ENCODE measurements at regions not wholly inside any gene's neighbourhood (a gene's known extent, or its start where the extent isn't known, plus 50 kb on each side); places are given as distances from the start of the nearest gene placed in this dataset.

GRCh38 chr2:130251873-130252620 is 53.8 kb upstream of the TUBA3E start:
- Histone ChIP-seq H3K56ac (replicated peaks; ENCODE audit: insufficient read length, low read depth, low read length) (no peak overlapping the region), H3K79me1 (ENCODE audit: low read depth, low read length) (no peaks in the 10 kb centered on the region), H4K8ac (ENCODE audit: extremely low read depth, insufficient read depth, low read length) (peak overlapping the region; percentile 3; the same call in 1 of the 2 replicates), H3K23ac (ENCODE audit: insufficient read length) (no peak overlapping the region), H2BK5ac (ENCODE audit: low read depth, low read length) (no peak overlapping the region), H3K4me1 (replicated peaks in 1 of 4; ENCODE audit: control insufficient read depth in 3 of 4, insufficient read depth in 4 of 4, low read length in 3 of 4) (no peaks in the 10 kb centered on the region), H3K23me2 (ENCODE audit: low read depth, low read length) (no peaks in the 10 kb centered on the region), H4K91ac (replicated peaks; ENCODE audit: insufficient read length, low read length) (no peak overlapping the region), H2AK5ac (ENCODE audit: low read depth, low read length) (no peak overlapping the region), H2BK15ac (ENCODE audit: low read length) (no peak overlapping the region), H3K14ac (ENCODE audit: insufficient read length) (no peak overlapping the region), H3K79me2 (ENCODE audit: control insufficient read depth in 1 of 2, insufficient read depth in 2 of 2, low read length in 2 of 2) (no peaks in the 10 kb centered on the region), H2BK20ac (ENCODE audit: low read length) (no peak overlapping the region), H4K5ac (ENCODE audit: insufficient read length, low read depth, low read length) (no peak overlapping the region), H3K9ac (replicated peaks in 1 of 4; ENCODE audit: extremely low read depth in 1 of 4, low read depth in 3 of 4, low read length in 3 of 4) (no peak overlapping the region), H3K36me3 (ENCODE audit: control insufficient read depth in 2 of 4, insufficient read depth in 4 of 4, low read length in 3 of 4) (no peaks in the 10 kb centered on the region), H2AFZ (ENCODE audit: low read length) (no peak overlapping the region), H3K9me3 (ENCODE audit: insufficient read depth in 2 of 2, low read depth in 1 of 2, low read length in 1 of 2) (no peaks in the 10 kb centered on the region), H2BK12ac (ENCODE audit: low read depth, low read length) (no peak overlapping the region), H2BK120ac (replicated peaks; ENCODE audit: low read depth, low read length) (no peak overlapping the region), H4K20me1 (replicated peaks in 1 of 2; ENCODE audit: control insufficient read depth in 1 of 2, insufficient read depth in 2 of 2, low read length in 2 of 2) (no peaks in the 10 kb centered on the region), H3K27ac (ENCODE audit: low read depth, low read length) (no peak overlapping the region), H3K4ac (replicated peaks; ENCODE audit: insufficient read length, low read depth, low read length) (no peak overlapping the region), H3K4me2 (ENCODE audit: insufficient read depth in 1 of 2, low read depth in 2 of 2, low read length in 2 of 2) (no peak overlapping the region), H3K27me3 (replicated peaks in 1 of 4; ENCODE audit: control insufficient read depth in 3 of 4, extremely low read depth in 1 of 4, insufficient read depth in 3 of 4, low read length in 3 of 4) (no peaks in the 10 kb centered on the region), H3K4me3 (ENCODE audit: extremely low read depth in 1 of 4, insufficient read depth in 2 of 4, low read depth in 3 of 4, low read length in 4 of 4) (no peak overlapping the region), H3K18ac (ENCODE audit: extremely low read depth, low read length) (no peak overlapping the region)
- FAIRE-seq (no peak), DNase-seq (ENCODE audit: low read depth in 1 of 2, low spot score in 2 of 2) (no peak)
- WGBS, 2 experiments (ENCODE audit: extremely low coverage in 1 of 2, insufficient coverage in 1 of 2, insufficient read length in 1 of 2, insufficient replicate concordance in 2 of 2, low coverage in 1 of 2, low lambda C conversion rate in 2 of 2, missing lambda C conversion rate in 1 of 2): 83% methylated on average over 43 of the region's 46 CpGs; no CpG with 5 or more reads in 1 of the 2 experiments
- ChIA-PET CTCF (ENCODE audit: partially characterized antibody) (interaction anchor here (0.7 to 1.5 kb wide), 2 partner anchors 70 to 81 kb away, joined by 3 to 7 read pairs; no protein-coding TSS in a partner anchor), POLR2A (ENCODE audit: partially characterized antibody) (no interaction called here)
- TF ChIP-seq KDM1A (IDR thresholded peaks at IDR 0.05; ENCODE audit: borderline replicate concordance, low read length) (no peak), EP300 (IDR thresholded peaks at IDR 0.05; ENCODE audit: borderline replicate concordance in 1 of 2, low read depth in 2 of 2, low read length in 2 of 2) (no peak), CREB1 (IDR thresholded peaks at IDR 0.05) (no peak), CHD2 (IDR thresholded peaks at IDR 0.05; ENCODE audit: low read length) (no peak), KDM4A (IDR thresholded peaks at IDR 0.05; ENCODE audit: low read depth, low read length, severe bottlenecking) (no peak), HDAC6 (IDR thresholded peaks at IDR 0.05; ENCODE audit: low read depth, low read length) (no peak), ATF3 (IDR thresholded peaks at IDR 0.05; ENCODE audit: insufficient read depth, low read depth, low read length) (no peak), SRF (IDR thresholded peaks at IDR 0.05; ENCODE audit: low read depth, low read length) (no peak)

All from H1 (cell line).